Left renal pelvis (tissue), 4 donors: ENCODE measurements at regions not wholly inside any gene's neighbourhood (a gene's known extent, or its start where the extent isn't known, plus 50 kb on each side); places are given as distances from the start of the nearest gene placed in this dataset.

Experiments used
- DNase-seq, 4 donors: peaks; one replicate each; pipeline ENCODE4 v3.0.0-alpha.2; 2013; ENCODE audit warnings: low read depth in 4 of 4, low spot score in 3 of 4

- no peak for DNase-seq
These were observed 80.6 kb upstream of the SYT13 start for GRCh38 chr11:45366619-45367190.

DNA sequence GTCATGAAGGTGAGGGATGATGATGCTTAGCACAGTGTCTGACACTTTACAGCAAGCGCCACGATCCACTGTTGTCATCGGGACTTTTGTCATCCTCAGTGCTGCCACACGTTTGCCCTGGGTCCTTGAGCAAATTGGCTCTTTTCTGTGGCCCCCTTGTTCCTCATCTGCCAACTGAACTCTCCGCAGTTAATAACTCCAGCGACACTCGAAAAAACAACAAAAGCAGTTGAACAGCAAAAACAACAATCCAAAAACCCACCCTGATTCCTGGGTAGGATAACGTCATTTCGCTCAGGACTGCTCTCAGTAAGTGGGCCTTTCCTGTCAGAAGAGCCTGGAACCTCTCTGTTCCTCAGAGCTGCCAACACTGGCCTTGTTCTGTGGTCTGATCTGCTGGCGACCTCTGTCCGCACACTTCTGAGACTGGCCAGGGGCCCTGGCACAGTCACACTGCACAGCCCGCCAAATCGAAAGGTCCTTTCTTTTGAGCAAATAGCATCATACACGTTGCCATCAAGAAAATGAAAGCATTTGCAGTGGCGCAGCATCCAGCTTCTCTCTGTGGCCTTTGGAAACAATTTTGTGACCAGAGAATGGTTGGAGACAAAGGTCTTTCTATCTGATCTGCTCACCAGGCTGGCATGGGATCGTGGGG, 79.9 kb upstream of the SYT13 start:
- DNase-seq = no peak

- no peak for DNase-seq
These were observed 76.5 kb upstream of the SYT13 start for GRCh38 chr11:45362636-45363035.

- DNase-seq = no peak
These were observed 75.4 kb upstream of the SYT13 start for GRCh38 chr11:45361551-45361950.

GRCh38 chr11:45355706-45356041, 69.5 kb upstream of the SYT13 start:
- no peak for DNase-seq

GRCh38 chr11:45354976-45355705, 69.0 kb upstream of the SYT13 start:
- DNase-seq = peak; percentile 82 to 88 (median 86)

- DNase-seq = no peak
These were observed 62.6 kb upstream of the SYT13 start for GRCh38 chr11:45348729-45349128.

DNA sequence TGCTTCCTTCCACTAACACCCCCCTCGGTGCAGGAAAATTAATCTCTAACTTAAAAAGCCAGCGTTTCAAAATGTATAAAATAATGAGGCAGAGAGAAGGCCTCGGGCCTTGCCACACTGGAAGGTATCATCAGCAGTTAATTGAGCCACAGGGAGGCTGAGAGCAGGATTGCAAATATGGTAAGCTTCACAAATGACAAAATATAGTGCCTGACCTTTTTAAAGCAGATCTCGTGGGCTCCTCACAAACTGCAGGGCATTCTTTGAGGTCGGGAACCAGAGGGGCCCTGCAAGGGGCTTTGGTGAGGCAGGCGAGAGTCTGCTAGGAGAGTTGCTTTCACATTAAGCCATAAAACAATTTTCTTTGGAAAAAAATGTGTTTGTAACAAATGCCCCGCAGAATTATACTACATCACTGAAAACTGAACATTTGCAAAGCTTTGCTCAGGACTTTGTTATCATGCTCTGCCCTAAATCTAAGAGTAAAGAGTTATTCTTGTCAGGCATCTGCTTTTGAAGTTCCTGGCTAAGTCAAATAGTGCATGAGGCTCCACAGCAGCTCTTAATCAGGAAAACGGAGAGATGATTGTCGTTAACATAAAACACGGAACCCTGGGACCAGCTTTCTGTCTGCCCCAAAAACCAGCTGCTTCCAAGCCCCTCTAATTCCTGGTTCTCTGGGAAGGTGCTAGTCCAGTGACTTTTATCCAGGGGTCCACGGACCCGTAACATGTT, 61.4 kb upstream of the SYT13 start:
- DNase-seq = no peak

- no peak for DNase-seq
These were observed 59.4 kb upstream of the SYT13 start for GRCh38 chr11:45345491-45345890.

- DNase-seq = no peak
These were observed 57.9 kb upstream of the SYT13 start for GRCh38 chr11:45344028-45344427.

- no peak for DNase-seq
These were observed 57.3 kb upstream of the SYT13 start for GRCh38 chr11:45343444-45343843.

DNA sequence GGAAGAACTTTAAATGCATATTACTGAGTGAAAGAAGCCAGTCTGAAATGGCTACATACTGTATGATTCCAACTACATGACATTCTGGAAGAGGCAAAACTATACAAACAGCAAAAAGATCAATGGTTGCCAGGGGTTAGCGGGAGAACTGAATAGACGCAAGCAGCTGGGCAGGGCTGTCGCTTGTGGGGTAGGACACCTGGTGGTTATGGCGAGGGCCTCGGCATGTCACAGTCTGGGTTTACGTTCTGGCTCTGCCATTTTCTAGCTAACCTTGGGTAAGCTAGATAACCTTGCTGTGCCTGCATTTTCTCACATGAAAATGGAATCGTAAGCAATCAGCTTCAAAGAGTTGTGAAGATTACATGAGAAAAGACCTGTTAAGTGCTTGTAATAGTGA, 55.2 kb upstream of the SYT13 start:
- DNase-seq = no peak

GRCh38 chr11:45339729-45340519, 53.8 kb upstream of the SYT13 start:
- peak; percentile 78 to 88 (median 81) for DNase-seq

GRCh38 chr11:45337583-45338360, 51.6 kb upstream of the SYT13 start:
- DNase-seq = no peak

- no peak for DNase-seq
These were observed 50.0 kb upstream of the SYT13 start for GRCh38 chr11:45336136-45336535.
